ENCODE measurements at regions not wholly inside any gene's neighbourhood (a gene's known extent, or its start where the extent isn't known, plus 50 kb on each side); places are given as distances from the start of the nearest gene placed in this dataset.

DNA sequence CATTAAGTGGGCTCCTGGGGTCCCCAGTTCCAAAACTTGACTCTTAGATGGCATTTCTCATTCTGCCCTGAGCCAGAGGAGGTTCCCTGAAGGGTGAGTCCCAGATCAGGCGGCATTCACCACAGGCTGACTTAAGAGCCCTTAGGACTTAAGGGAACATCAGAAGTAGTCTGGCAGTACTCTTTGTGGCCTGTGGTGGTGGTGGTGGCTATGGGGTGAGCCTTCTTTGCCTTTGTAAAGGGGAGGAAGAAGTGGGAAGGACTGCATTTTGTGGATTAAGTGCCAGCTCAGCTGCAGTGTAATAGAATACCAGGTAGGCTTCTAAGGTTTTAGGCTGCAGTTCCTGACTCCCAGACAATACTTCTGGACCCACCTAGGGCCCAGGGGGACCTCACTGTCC is 186.5 kb upstream of the KCTD3 start:
- 88 to 89% methylated on average over 1 of the region's 1 CpG for WGBS, 2 donors
- TF ChIP-seq EP300 (IDR thresholded peaks at IDR 0.05), result no peak
- TF ChIP-seq, protein P1, sequence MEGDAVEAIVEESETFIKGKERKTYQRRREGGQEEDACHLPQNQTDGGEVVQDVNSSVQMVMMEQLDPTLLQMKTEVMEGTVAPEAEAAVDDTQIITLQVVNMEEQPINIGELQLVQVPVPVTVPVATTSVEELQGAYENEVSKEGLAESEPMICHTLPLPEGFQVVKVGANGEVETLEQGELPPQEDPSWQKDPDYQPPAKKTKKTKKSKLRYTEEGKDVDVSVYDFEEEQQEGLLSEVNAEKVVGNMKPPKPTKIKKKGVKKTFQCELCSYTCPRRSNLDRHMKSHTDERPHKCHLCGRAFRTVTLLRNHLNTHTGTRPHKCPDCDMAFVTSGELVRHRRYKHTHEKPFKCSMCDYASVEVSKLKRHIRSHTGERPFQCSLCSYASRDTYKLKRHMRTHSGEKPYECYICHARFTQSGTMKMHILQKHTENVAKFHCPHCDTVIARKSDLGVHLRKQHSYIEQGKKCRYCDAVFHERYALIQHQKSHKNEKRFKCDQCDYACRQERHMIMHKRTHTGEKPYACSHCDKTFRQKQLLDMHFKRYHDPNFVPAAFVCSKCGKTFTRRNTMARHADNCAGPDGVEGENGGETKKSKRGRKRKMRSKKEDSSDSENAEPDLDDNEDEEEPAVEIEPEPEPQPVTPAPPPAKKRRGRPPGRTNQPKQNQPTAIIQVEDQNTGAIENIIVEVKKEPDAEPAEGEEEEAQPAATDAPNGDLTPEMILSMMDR (IDR thresholded peaks at IDR 0.05), result no peak

DNA sequence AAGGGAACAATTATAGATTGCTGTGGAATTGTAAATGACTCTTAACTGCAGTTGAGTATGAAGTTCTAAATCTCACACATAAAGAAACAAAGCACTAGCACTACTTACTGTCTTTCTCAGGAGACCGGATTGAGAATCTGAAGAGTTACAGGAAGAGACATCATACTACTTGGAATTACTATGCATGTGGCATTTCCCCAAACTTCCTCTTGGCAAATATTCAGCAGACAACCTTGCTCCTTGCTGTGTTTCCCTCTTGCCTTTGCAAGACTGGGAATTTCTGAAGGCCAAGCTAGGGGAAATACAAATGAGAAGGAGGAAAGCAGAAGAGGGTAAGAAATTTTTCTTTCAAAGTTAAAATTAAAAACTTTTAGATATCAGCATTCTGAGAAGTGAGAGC is 173.6 kb upstream of the KCTD3 start:
- peaks cover 0 to 10% (median 0%) of the 10 kb centered on the region in 4 donors for H3K9me3 ChIP-seq
- H3K4me3 ChIP-seq, result no peak overlapping the region

More for the DNA sequence above, 186.5 kb upstream of the KCTD3 start:
- H3K4me1 ChIP-seq, result peaks cover 0 to 3% (median 0%) of the 10 kb centered on the region in 4 donors
- no peak overlapping the region for H3K27ac ChIP-seq
- no peak for DNase-seq (ENCODE audit: low spot score in 2 of 2)
- no peaks in the 10 kb centered on the region for H3K36me3 ChIP-seq
- peaks cover 0 to 17% (median 0%) of the 10 kb centered on the region in 4 donors for H3K9me3 ChIP-seq
- no peaks in the 10 kb centered on the region for H3K27me3 ChIP-seq
- H3K4me3 ChIP-seq, result no peak overlapping the region

DNA sequence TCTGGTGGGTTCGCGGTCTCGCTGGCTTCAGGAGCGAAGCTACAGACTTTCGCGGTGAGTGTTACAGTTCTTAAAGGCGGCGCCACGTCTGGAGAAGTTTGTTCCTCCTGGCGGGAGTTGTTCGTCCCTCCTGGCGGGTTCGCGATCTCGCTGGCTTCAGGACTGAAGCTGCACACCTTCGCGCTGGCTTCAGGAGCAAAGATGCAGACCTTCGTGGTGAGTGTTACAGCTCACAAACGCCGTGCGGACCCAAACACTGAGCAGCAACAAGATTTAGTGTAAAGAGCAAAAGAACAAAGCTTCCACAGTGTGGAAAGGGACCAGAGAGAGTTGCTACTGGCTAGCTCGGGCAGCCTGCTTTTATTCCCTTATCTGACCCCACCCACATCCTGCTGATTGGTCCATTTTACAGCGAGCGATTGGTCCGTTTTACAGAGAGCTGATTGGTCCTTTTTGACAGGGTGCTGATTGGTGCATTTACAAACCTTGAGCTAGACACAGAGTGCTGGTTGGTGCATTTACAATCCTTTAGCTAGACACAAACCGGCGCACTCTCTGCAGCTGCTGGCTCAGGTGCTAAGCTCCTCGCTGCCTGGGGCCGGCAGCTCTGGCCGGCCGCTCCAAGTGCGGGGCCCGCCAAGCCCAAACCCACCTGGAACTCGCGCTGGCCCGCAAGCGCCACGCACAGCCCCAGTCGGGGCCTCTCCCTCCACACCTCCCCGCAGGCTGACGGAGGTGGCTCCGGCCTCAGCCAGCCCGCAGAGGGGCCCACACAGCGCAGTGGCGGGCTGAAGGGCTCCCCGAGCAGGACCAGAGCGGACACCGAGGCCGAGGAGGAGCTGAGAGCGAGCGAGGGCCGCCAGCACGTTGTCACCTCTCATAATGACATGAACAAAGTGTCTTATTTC is 172.8 kb upstream of the KCTD3 start:
- WGBS, 2 donors, result 95 to 96% methylated on average over 45 to 51 of the region's 53 CpGs
- H3K27ac ChIP-seq, result no peak overlapping the region
- H3K4me3 ChIP-seq, result no peak overlapping the region
- DNase-seq (ENCODE audit: low spot score in 2 of 2), result no peak
- no peaks in the 10 kb centered on the region for H3K4me1 ChIP-seq
- H3K36me3 ChIP-seq, result no peaks in the 10 kb centered on the region
- TF ChIP-seq EP300 (IDR thresholded peaks at IDR 0.05), result no peak
- TF ChIP-seq POLR2A (IDR thresholded peaks at IDR 0.05), result no peak
- H3K27me3 ChIP-seq, result no peaks in the 10 kb centered on the region
- H3K9me3 ChIP-seq, result peaks cover 0 to 10% (median 0%) of the 10 kb centered on the region in 4 donors

More for the DNA sequence above, 173.6 kb upstream of the KCTD3 start:
- H3K27ac ChIP-seq, result no peak overlapping the region
- H3K27me3 ChIP-seq, result no peaks in the 10 kb centered on the region
- DNase-seq (ENCODE audit: low spot score in 2 of 2), result no peak
- TF ChIP-seq EP300 (IDR thresholded peaks at IDR 0.05) (no peak), POLR2A (IDR thresholded peaks at IDR 0.05) (no peak)
- TF ChIP-seq, protein P1 (IDR thresholded peaks at IDR 0.05), result no peak
- H3K4me1 ChIP-seq, result no peaks in the 10 kb centered on the region
- no peaks in the 10 kb centered on the region for H3K36me3 ChIP-seq
- 67 to 78% methylated on average over 1 of the region's 1 CpG for WGBS, 2 donors

DNA sequence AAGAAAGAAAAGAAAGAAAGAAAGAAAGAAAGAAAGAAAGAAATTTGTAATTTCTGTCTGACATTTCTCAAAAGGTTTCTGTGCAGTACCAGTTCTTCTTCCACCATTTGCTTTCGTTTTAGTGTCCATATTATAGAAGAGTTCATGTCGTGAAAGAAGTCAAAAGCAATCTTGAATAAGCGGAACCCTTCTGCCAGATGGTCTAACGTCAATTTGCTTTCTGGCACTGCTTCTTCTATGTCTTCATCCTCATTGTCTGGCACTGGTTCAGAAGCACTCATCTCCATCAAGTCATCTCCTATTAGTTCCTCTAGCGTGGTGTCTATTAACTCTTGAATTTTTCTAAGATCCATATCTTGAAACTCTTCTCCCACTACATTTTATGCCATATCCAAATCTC is 170.0 kb upstream of the KCTD3 start:
- Histone ChIP-seq H3K4me1 (no peaks in the 10 kb centered on the region), H3K9me3 (peaks cover 0 to 10% (median 0%) of the 10 kb centered on the region in 4 donors), H3K4me3 (no peak overlapping the region), H3K27ac (no peak overlapping the region), H3K36me3 (no peaks in the 10 kb centered on the region), H3K27me3 (no peaks in the 10 kb centered on the region)
- WGBS, 2 donors, result 66 to 81% methylated on average over 5 of the region's 5 CpGs
- TF ChIP-seq, protein P1 (IDR thresholded peaks at IDR 0.05), result no peak
- TF ChIP-seq POLR2A (IDR thresholded peaks at IDR 0.05) (no peak), EP300 (IDR thresholded peaks at IDR 0.05) (no peak)
- DNase-seq (ENCODE audit: low spot score in 2 of 2), result no peak

DNA sequence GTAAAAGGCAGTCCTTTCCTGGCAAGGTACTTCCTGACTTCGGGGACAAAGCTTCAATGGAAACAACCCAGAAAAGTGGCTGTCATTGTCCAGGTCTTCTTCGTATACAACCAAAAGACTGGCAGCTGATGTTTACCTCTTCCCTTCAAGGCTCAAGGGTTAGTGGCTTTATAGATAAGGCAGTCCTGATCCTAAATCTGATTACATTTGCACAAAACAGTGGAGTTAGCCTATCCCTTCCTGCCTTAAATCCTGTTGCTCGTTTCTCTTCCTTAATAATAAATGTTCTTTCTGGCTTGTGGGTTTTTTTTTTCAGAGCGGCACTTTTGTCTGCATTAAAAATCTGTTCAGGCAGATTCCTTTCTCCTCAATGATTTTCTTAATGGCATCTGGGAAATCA is 169.3 kb upstream of the KCTD3 start:
- WGBS, 2 donors, result 61 to 64% methylated on average over 4 of the region's 4 CpGs
- H3K27ac ChIP-seq, result no peak overlapping the region
- H3K36me3 ChIP-seq, result no peaks in the 10 kb centered on the region
- peaks cover 0 to 10% (median 0%) of the 10 kb centered on the region in 4 donors for H3K9me3 ChIP-seq
- no peaks in the 10 kb centered on the region for H3K27me3 ChIP-seq
- H3K4me1 ChIP-seq, result no peaks in the 10 kb centered on the region
- no peak overlapping the region for H3K4me3 ChIP-seq
- TF ChIP-seq, protein P1 (IDR thresholded peaks at IDR 0.05), result no peak
- TF ChIP-seq POLR2A (IDR thresholded peaks at IDR 0.05) (no peak), EP300 (IDR thresholded peaks at IDR 0.05) (no peak)
- no peak for DNase-seq (ENCODE audit: low spot score in 2 of 2)

Measured in tibial nerve (tissue), 4 donors.